Ovary (tissue), 7 donors: ENCODE measurements at regions not wholly inside any gene's neighbourhood (a gene's known extent, or its start where the extent isn't known, plus 50 kb on each side); places are given as distances from the start of the nearest gene placed in this dataset.
"Not testable (repeated sequence)": the region's sequence is repeated elsewhere in the genome, so short reads cannot be mapped to it uniquely, and the experiment has no call there.

ENCODE experiments used
- DNase-seq, 5 donors: peaks; one replicate each; pipeline ENCODE4 v3.0.0-alpha.2; 2019 to 2020
- H3K27ac ChIP-seq, 2 donors: fragments of 200-600 bp; one replicate each; pipeline versions ENCODE4 v1.5.1 to v1.8.0; 2019 to 2022
- H3K27me3 ChIP-seq: fragments of 200-600 bp; one replicate; pipeline ENCODE4 v1.8.0; 2022
- H3K36me3 ChIP-seq: fragments of 200-600 bp; sonication (generic); one replicate; pipeline ENCODE4 v1.5.1; 2019
- H3K4me1 ChIP-seq: one replicate; pipeline ENCODE4 v1.8.1; 2013; ENCODE audit warnings: mild to moderate bottlenecking, moderate library complexity; ENCODE audit not compliant: insufficient read depth
- H3K4me3 ChIP-seq: fragments of 200-600 bp; sonication (generic); one replicate; pipeline ENCODE4 v1.5.1; 2017
- H3K9me3 ChIP-seq, 2 donors: fragments of 200-600 bp in 1 of 2; sonication (generic) in 1 of 2; one replicate each; pipeline versions ENCODE4 v1.5.1 to v1.8.1; 2013 to 2019; ENCODE audit warnings: mild to moderate bottlenecking in 1 of 2, moderate library complexity in 1 of 2
- CTCF ChIP-seq, 3 donors: fragments of 450-650 bp in 2 of 3; fragments of 200-600 bp in 1 of 3; IDR thresholded peaks; one replicate each; pipeline versions ENCODE4 v1.5.1 to v1.8.0; 2016 to 2022; ENCODE audit warnings: antibody characterized with exemption in 3 of 3, mild to moderate bottlenecking in 1 of 3
- EP300 ChIP-seq: sonication (generic); formaldehyde crosslinking; IDR thresholded peaks from one replicate; pipeline ENCODE4 v1.6.1; 2017; ENCODE audit warnings: antibody characterized with exemption
- POLR2A ChIP-seq: fragments of 450-650 bp; IDR thresholded peaks from one replicate; pipeline ENCODE4 v1.6.1; 2017; ENCODE audit warnings: antibody characterized with exemption, mild to moderate bottlenecking, moderate library complexity
- WGBS, 3 donors: extraction: QIAGEN DNeasy Blood & Tissue Kit in 1 of 3; methylation state at CpG; one replicate each; pipeline versions ENCODE4 v1.1.5 to v1.1.7; 2013 to 2017; 5-methylcytosine and 5-hydroxymethylcytosine counted together
- intact Hi-C, 4 donors: fragments of 100-400 bp; cut with DNase I; formaldehyde crosslinking; loops; one replicate each; pipeline versions ENCODE4 v1.11.0 to v1.15.1; 2022 to 2023
- donor health status: DM: no; HTN: no; CAD: no; lungs with moderate emphysema.
- donor health status: DM: no; HTN: no; CAD: no.
- donor health status: Bipolar disorder and iron deficiency.
- donor health status: DM: no; HTN: no; CAD: no.
- donor health status: DM: yes; HTN: yes; CAD: no.

GRCh38 chr4:52510939-52511565, 148.0 kb downstream of the USP46 start:
- WGBS, 3 donors = 21 to 24% (median 21%) methylated on average over 3 of the region's 3 CpGs
- TF ChIP-seq POLR2A (no peak), CTCF (IDR thresholded peaks at IDR 0.05) (no peak), EP300 (no peak)
- H3K36me3 ChIP-seq = no peaks in the 10 kb centered on the region
- no peak overlapping the region for H3K27ac ChIP-seq
- no peaks in the 10 kb centered on the region for H3K9me3 ChIP-seq
- DNase-seq = no peak
- no peak overlapping the region for H3K4me3 ChIP-seq
- intact Hi-C loops = no loop called here
- H3K27me3 ChIP-seq = no peaks in the 10 kb centered on the region
- H3K4me1 ChIP-seq = peaks cover 4% of the 10 kb centered on the region

- no peak for TF ChIP-seq CTCF (IDR thresholded peaks at IDR 0.05)
- no peak for TF ChIP-seq POLR2A
- TF ChIP-seq EP300 = no peak
- no peak overlapping the region for H3K4me3 ChIP-seq
- 86 to 95% (median 92%) methylated on average over 2 of the region's 2 CpGs for WGBS, 3 donors
Measured at GRCh38 chr4:52511825-52512224, 147.3 kb downstream of the USP46 start.

GRCh38 chr4:52512291-52512690, 146.8 kb downstream of the USP46 start:
- H3K27me3 ChIP-seq = no peaks in the 10 kb centered on the region
- no peak for TF ChIP-seq POLR2A
- no peak for TF ChIP-seq CTCF (IDR thresholded peaks at IDR 0.05)
- TF ChIP-seq EP300 = no peak
- intact Hi-C loops = no loop called here
- WGBS, 3 donors = 11 to 20% (median 17%) methylated on average over 2 of the region's 2 CpGs
- no peak for DNase-seq
- H3K36me3 ChIP-seq = no peaks in the 10 kb centered on the region
- no peak overlapping the region for H3K4me3 ChIP-seq
- H3K9me3 ChIP-seq = no peaks in the 10 kb centered on the region
- H3K27ac ChIP-seq = no peak overlapping the region
- H3K4me1 ChIP-seq = peaks cover 4% of the 10 kb centered on the region

More at GRCh38 chr4:52511825-52512224, 147.3 kb downstream of the USP46 start:
- Histone ChIP-seq H3K4me1 (peaks cover 4% of the 10 kb centered on the region), H3K27me3 (no peaks in the 10 kb centered on the region), H3K36me3 (no peaks in the 10 kb centered on the region), H3K9me3 (no peaks in the 10 kb centered on the region), H3K27ac (no peak overlapping the region)
- intact Hi-C loops = no loop called here
- no peak for DNase-seq

GRCh38 chr4:52522093-52522492, 137.0 kb downstream of the USP46 start:
- H3K27ac ChIP-seq, H3K9me3 ChIP-seq, DNase-seq, intact Hi-C loops, H3K4me1 ChIP-seq, H3K4me3 ChIP-seq, H3K27me3 ChIP-seq, H3K36me3 ChIP-seq: not testable (repeated sequence)
- 85 to 93% (median 86%) methylated on average over 6 of the region's 6 CpGs for WGBS, 3 donors

GRCh38 chr4:52529983-52530382, 129.1 kb downstream of the USP46 start:
- H3K27ac ChIP-seq = no peak overlapping the region
- no peak for DNase-seq
- no peaks in the 10 kb centered on the region for H3K27me3 ChIP-seq
- no peak overlapping the region for H3K4me3 ChIP-seq
- H3K36me3 ChIP-seq = no peaks in the 10 kb centered on the region
- no peak for TF ChIP-seq CTCF (IDR thresholded peaks at IDR 0.05)
- TF ChIP-seq EP300 = no peak
- no peak for TF ChIP-seq POLR2A
- WGBS, 3 donors = 65 to 81% (median 67%) methylated on average over 2 of the region's 2 CpGs
- intact Hi-C loops = no loop called here
- no peaks in the 10 kb centered on the region for H3K4me1 ChIP-seq
- H3K9me3 ChIP-seq = no peaks in the 10 kb centered on the region
